ENCODE measurements at regions not wholly inside any gene's neighbourhood (a gene's known extent, or its start where the extent isn't known, plus 50 kb on each side); places are given as distances from the start of the nearest gene placed in this dataset.
"Not testable (repeated sequence)": the region's sequence is repeated elsewhere in the genome, so short reads cannot be mapped to it uniquely, and the experiment has no call there.

DNA sequence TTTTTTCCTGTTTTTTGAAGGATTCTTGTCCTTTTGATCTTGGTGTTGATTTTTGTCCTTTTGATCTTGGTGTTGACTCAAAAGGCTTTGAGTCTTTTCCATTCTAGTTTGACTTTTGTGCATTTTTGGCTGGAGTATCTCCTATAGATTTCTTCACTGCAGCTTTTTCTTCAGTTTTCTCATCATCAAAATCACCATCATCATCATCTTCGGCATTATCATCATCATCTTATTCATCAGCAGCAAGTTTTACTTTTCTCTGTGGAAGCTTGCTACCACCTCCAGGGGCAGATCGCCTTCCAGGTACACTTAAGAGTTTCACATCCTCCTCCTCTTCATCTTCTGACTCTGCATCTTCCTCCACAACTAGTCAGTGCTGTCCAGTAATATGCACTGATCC, 56.5 kb upstream of the MCHR2 start:
- Histone ChIP-seq H3K9me2 (ENCODE audit: insufficient read depth, low read length) (no peaks in the 10 kb centered on the region), H2AFZ (ENCODE audit: low read depth, low read length) (no peak overlapping the region), H3K27me3 (ENCODE audit: insufficient read depth, low read depth, low read length) (no peaks in the 10 kb centered on the region), H3K36me3 (ENCODE audit: insufficient read depth, low read length) (no peaks in the 10 kb centered on the region), H3K79me2 (replicated peaks; ENCODE audit: insufficient read depth, low read length) (no peaks in the 10 kb centered on the region), H3K27ac (ENCODE audit: low read length) (no peak overlapping the region), H3K9me3 (ENCODE audit: low read length) (no peaks in the 10 kb centered on the region), H3K9ac (ENCODE audit: low read length) (no peak overlapping the region), H3K4me2 (ENCODE audit: low read length) (no peak overlapping the region), H3F3A (ENCODE audit: insufficient read depth, low read length, poor library complexity, severe bottlenecking) (no peaks in the 10 kb centered on the region), H4K20me1 (ENCODE audit: insufficient read depth) (no peaks in the 10 kb centered on the region), H3K4me3 (ENCODE audit: low read length) (no peak overlapping the region)
- TF ChIP-seq, protein P1, sequence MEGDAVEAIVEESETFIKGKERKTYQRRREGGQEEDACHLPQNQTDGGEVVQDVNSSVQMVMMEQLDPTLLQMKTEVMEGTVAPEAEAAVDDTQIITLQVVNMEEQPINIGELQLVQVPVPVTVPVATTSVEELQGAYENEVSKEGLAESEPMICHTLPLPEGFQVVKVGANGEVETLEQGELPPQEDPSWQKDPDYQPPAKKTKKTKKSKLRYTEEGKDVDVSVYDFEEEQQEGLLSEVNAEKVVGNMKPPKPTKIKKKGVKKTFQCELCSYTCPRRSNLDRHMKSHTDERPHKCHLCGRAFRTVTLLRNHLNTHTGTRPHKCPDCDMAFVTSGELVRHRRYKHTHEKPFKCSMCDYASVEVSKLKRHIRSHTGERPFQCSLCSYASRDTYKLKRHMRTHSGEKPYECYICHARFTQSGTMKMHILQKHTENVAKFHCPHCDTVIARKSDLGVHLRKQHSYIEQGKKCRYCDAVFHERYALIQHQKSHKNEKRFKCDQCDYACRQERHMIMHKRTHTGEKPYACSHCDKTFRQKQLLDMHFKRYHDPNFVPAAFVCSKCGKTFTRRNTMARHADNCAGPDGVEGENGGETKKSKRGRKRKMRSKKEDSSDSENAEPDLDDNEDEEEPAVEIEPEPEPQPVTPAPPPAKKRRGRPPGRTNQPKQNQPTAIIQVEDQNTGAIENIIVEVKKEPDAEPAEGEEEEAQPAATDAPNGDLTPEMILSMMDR (IDR thresholded peaks at IDR 0.05; ENCODE audit: poor library complexity, severe bottlenecking) = no peak
- no peak for TF ChIP-seq EP300 (conservative IDR thresholded peaks at IDR 0.05; ENCODE audit: poor library complexity, severe bottlenecking)
- TF ChIP-seq SMC3 (conservative IDR thresholded peaks at IDR 0.05; ENCODE audit: poor library complexity) = no peak
- no peak for TF ChIP-seq MXI1 (conservative IDR thresholded peaks at IDR 0.05; ENCODE audit: poor library complexity, severe bottlenecking)
- TF ChIP-seq TAF1 (IDR thresholded peaks at IDR 0.05; ENCODE audit: low read depth) = no peak
- no peak for TF ChIP-seq EZH2 (IDR thresholded peaks at IDR 0.05; ENCODE audit: borderline replicate concordance, insufficient read depth, low read length, poor library complexity, severe bottlenecking)
- TF ChIP-seq, protein P2, sequence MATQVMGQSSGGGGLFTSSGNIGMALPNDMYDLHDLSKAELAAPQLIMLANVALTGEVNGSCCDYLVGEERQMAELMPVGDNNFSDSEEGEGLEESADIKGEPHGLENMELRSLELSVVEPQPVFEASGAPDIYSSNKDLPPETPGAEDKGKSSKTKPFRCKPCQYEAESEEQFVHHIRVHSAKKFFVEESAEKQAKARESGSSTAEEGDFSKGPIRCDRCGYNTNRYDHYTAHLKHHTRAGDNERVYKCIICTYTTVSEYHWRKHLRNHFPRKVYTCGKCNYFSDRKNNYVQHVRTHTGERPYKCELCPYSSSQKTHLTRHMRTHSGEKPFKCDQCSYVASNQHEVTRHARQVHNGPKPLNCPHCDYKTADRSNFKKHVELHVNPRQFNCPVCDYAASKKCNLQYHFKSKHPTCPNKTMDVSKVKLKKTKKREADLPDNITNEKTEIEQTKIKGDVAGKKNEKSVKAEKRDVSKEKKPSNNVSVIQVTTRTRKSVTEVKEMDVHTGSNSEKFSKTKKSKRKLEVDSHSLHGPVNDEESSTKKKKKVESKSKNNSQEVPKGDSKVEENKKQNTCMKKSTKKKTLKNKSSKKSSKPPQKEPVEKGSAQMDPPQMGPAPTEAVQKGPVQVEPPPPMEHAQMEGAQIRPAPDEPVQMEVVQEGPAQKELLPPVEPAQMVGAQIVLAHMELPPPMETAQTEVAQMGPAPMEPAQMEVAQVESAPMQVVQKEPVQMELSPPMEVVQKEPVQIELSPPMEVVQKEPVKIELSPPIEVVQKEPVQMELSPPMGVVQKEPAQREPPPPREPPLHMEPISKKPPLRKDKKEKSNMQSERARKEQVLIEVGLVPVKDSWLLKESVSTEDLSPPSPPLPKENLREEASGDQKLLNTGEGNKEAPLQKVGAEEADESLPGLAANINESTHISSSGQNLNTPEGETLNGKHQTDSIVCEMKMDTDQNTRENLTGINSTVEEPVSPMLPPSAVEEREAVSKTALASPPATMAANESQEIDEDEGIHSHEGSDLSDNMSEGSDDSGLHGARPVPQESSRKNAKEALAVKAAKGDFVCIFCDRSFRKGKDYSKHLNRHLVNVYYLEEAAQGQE (IDR thresholded peaks at IDR 0.05; ENCODE audit: borderline replicate concordance) = no peak
- TF ChIP-seq RAD21 (conservative IDR thresholded peaks at IDR 0.05) = no peak
- TF ChIP-seq POLR2AphosphoS5 (IDR thresholded peaks at IDR 0.05) = no peak

DNA sequence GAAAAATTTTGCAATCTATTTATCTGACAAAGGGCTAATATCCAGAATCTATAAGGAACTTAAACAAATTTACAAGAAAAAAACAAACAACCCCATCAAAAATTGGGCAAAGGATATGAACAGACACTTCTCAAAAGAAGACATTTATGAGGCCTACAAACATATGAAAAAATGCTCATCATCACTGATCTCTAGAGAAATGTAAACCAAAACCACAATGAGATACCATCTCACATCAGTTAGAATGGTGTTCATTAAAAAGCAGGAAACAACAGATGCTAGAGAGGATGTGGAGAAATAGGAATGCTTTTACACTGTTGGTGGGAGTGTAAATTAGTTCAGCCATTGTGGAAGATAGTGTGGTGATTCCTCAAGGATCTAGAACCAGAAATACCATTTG, 49.9 kb upstream of the MCHR2 start:
- not testable (repeated sequence) for H4K20me1 ChIP-seq (ENCODE audit: insufficient read depth); H3K9me2 ChIP-seq (ENCODE audit: insufficient read depth, low read length); H3K79me2 ChIP-seq (replicated peaks; ENCODE audit: insufficient read depth, low read length); H3K4me3 ChIP-seq (ENCODE audit: low read length); H3K9ac ChIP-seq (ENCODE audit: low read length); H2AFZ ChIP-seq (ENCODE audit: low read depth, low read length); H3K36me3 ChIP-seq (ENCODE audit: insufficient read depth, low read length); H3K27ac ChIP-seq (ENCODE audit: low read length); H3K9me3 ChIP-seq (ENCODE audit: low read length); H3K27me3 ChIP-seq (ENCODE audit: insufficient read depth, low read depth, low read length); H3F3A ChIP-seq (ENCODE audit: insufficient read depth, low read length, poor library complexity, severe bottlenecking); H3K4me2 ChIP-seq (ENCODE audit: low read length)
